ENCODE measurements at regions not wholly inside any gene's neighbourhood (a gene's known extent, or its start where the extent isn't known, plus 50 kb on each side); places are given as distances from the start of the nearest gene placed in this dataset.

GRCh38 chr3:94406595-94406994, 343.7 kb downstream of the NSUN3 start:
- TF ChIP-seq REST (tag by site-specific recombination; IDR thresholded peaks at IDR 0.05) (no peak), ZNF830 (tag by site-specific recombination; IDR thresholded peaks at IDR 0.05; ENCODE audit: low read depth) (no peak), CTCF (tag by site-specific recombination; IDR thresholded peaks at IDR 0.05) (no peak), KLF16 (tag by site-specific recombination; IDR thresholded peaks at IDR 0.05) (no peak), ZNF629 (tag by site-specific recombination; IDR thresholded peaks at IDR 0.05) (no peak)

Data from HEK293 (cell line).